GM19240 (cell line): ENCODE measurements at regions not wholly inside any gene's neighbourhood (a gene's known extent, or its start where the extent isn't known, plus 50 kb on each side); places are given as distances from the start of the nearest gene placed in this dataset.
A peak's percentile ranks its signal among the peaks of the same experiment; 100 is the strongest.

ENCODE experiments used
- DNase-seq: peaks from one replicate; pipeline ENCODE4 v3.0.0; 2011; ENCODE audit warnings: low spot score; ENCODE audit not compliant: insufficient read length

DNA sequence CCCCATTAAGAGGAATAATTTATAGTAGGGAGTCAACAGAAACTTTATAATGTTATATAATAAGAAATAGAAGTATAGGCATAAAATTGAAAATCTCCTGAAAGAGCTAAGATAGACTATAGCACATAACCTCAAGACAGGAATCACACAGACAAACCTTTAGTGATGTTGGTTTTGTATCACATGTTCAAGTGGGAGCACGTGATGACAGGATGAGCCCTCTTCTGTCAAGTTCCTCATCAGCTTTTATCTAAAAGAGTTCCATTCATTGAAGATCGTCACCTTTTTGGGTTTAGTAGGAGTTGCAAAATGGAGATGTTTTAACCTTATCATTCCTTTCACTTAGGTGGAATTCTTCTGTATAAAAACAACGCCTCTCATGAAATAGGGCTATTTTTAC lies 127.0 kb downstream of the MCHR2 start:
- DNase-seq = no peak

DNA sequence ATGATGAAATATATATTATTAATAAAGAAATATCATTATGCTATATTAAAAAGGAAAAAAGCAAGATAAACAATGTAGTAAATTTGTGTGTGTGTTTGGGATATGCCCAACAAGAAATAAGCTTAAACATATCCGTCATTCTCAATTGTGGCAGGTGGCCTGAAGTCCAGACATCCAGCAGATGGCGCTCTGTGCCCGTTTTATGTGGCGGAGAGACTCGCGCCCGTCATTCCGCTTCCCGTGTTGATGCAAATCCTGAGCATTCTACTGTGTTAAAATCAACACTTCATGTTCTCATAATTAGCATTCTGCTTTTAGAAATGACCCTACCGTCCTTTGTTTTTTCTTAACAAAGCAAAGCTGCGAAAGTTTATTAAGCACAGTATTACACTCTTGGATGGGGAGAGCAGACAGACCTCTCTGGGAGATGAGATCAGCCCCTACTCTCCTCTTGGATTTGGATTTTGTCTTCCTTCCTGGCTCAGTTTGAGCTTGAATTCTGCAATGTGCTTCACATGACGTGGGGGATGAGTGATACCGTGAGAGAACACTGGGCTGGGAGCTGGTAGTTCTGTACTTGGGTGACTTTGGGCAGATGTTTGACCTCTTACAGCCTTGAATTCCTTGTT lies 125.8 kb downstream of the MCHR2 start:
- DNase-seq = peak; percentile 17
